ENCODE measurements at regions not wholly inside any gene's neighbourhood (a gene's known extent, or its start where the extent isn't known, plus 50 kb on each side); places are given as distances from the start of the nearest gene placed in this dataset.

DNA sequence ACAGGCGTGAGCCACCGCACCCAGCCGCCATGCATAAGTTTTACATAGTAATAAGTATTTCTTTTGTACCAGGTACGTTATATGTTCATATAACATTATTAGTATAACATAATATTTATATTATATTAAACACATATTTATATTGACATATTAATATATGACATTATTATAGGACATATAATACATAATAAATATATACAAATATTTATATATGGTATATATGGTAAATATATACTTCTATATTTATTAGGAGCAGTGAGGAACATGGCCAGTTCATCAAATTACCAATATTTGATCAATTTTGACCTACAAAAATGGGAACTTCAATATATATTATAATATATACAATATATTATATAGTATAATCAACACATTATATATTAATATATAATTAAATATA lies 245.9 kb upstream of the FGGY start:
- TF ChIP-seq, protein P1, sequence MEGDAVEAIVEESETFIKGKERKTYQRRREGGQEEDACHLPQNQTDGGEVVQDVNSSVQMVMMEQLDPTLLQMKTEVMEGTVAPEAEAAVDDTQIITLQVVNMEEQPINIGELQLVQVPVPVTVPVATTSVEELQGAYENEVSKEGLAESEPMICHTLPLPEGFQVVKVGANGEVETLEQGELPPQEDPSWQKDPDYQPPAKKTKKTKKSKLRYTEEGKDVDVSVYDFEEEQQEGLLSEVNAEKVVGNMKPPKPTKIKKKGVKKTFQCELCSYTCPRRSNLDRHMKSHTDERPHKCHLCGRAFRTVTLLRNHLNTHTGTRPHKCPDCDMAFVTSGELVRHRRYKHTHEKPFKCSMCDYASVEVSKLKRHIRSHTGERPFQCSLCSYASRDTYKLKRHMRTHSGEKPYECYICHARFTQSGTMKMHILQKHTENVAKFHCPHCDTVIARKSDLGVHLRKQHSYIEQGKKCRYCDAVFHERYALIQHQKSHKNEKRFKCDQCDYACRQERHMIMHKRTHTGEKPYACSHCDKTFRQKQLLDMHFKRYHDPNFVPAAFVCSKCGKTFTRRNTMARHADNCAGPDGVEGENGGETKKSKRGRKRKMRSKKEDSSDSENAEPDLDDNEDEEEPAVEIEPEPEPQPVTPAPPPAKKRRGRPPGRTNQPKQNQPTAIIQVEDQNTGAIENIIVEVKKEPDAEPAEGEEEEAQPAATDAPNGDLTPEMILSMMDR (optimal IDR thresholded peaks at IDR 0.05 in 1 of 3, IDR thresholded peaks at IDR 0.05 in 1 of 3, conservative IDR thresholded peaks at IDR 0.05 in 1 of 3; ENCODE audit: extremely low read depth in 1 of 3, insufficient read depth in 2 of 3, low read length in 3 of 3), result no peak
- TF ChIP-seq EZH2 (IDR thresholded peaks at IDR 0.05; ENCODE audit: low read length), result no peak
